Large intestine (tissue), 3 donors: ENCODE measurements at regions not wholly inside any gene's neighbourhood (a gene's known extent, or its start where the extent isn't known, plus 50 kb on each side); places are given as distances from the start of the nearest gene placed in this dataset.

ENCODE experiments used
- DNase-seq, 2 donors: peaks; one replicate each; pipeline versions ENCODE4 v3.0.0 to v3.0.0-alpha.2; 2013
- H3K27ac ChIP-seq: one replicate; pipeline ENCODE4 v1.5.1; 2013; ENCODE audit warnings: low read length
- H3K27me3 ChIP-seq: 2 replicates; pipeline ENCODE4 v1.6.1; 2013; ENCODE audit warnings: low read length; ENCODE audit not compliant: control insufficient read depth, insufficient read depth
- H3K36me3 ChIP-seq: 2 replicates; pipeline ENCODE4 v1.6.1; 2013; ENCODE audit warnings: low read length; ENCODE audit not compliant: control insufficient read depth, insufficient read depth
- H3K4me1 ChIP-seq: one replicate; pipeline ENCODE4 v1.6.1; 2013; ENCODE audit warnings: low read length; ENCODE audit not compliant: control insufficient read depth, insufficient read depth
- H3K4me3 ChIP-seq: one replicate; pipeline ENCODE4 v1.5.1; 2013; ENCODE audit warnings: low read length
- H3K9me3 ChIP-seq: one replicate; pipeline ENCODE4 v1.6.1; 2013; ENCODE audit warnings: mild to moderate bottlenecking, low read depth, low read length, moderate library complexity; ENCODE audit not compliant: control insufficient read depth
- WGBS: methylation state at CpG from one replicate; pipeline ENCODE4 v1.1.5; 2013; ENCODE audit warnings: low lambda C conversion rate; ENCODE audit not compliant: insufficient coverage; 5-methylcytosine and 5-hydroxymethylcytosine counted together

DNA sequence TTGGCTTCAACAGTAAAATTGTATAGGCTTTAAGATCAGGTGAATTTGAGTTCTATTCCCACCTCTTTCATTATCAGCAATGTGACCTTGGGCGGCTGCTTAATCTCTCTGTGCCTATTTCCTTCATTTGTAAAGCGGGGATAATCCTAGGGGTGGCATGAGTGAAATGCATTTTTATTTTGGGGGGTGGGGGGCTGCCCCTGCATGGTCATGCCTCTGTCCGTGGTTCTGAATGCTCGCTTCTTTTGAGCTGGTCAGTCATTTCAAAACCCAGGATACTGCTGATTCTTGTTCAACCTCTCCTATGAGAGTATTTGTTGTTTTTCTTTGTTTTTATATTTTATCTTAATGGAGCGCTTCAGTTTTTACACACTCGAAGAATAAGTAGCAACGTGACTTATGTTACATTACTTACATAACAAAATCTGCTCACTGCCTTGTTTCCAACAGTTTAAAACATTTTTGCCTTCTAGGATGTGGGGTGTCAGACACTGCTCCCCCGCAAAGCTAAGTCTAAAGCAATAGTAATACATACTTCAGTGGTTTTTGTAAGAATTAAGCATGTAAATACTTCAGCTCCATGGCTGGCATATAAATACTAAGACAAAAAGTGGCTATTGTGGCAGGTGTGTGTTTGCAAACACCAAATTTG, 152.6 kb upstream of the PELI1 start:
- H3K36me3 ChIP-seq, result no peaks in the 10 kb centered on the region
- no peak overlapping the region for H3K4me3 ChIP-seq
- 100% methylated on average over 3 of the region's 8 CpGs for WGBS

DNA sequence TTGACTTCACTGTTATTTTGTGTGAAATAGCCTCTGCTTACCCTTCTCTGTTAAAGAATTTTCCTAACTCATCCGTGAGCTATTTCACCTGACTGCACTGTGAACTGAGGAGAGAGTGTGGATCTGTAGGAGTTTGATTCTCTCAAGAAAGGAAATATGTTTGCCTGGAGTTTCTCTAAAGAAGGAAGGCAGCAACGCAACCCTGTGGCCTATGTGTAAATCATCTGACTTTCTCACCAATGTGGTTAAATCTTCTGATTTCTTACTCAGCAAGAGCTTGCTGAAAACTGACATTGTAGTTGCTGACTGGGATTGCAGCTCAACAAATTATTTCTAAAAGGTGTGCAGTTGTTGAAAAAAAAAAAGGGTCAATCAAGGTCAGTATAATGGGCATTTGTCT, 153.9 kb upstream of the PELI1 start:
- H3K4me3 ChIP-seq, result no peak overlapping the region
- no peaks in the 10 kb centered on the region for H3K4me1 ChIP-seq
- no peaks in the 10 kb centered on the region for H3K36me3 ChIP-seq
- 100% methylated on average over 1 of the region's 2 CpGs for WGBS
- H3K27me3 ChIP-seq, result no peaks in the 10 kb centered on the region
- no peak overlapping the region for H3K27ac ChIP-seq
- DNase-seq, result no peak
- no peaks in the 10 kb centered on the region for H3K9me3 ChIP-seq

More for the DNA sequence above, 152.6 kb upstream of the PELI1 start:
- Histone ChIP-seq H3K9me3 (no peaks in the 10 kb centered on the region), H3K27me3 (no peaks in the 10 kb centered on the region), H3K27ac (no peak overlapping the region), H3K4me1 (no peaks in the 10 kb centered on the region)
- DNase-seq, result no peak

GRCh38 chr2:64300066-64300465, 153.9 kb upstream of the LGALSL start:
- Histone ChIP-seq H3K27me3 (no peaks in the 10 kb centered on the region), H3K27ac (no peak overlapping the region), H3K36me3 (no peaks in the 10 kb centered on the region), H3K4me1 (no peaks in the 10 kb centered on the region), H3K9me3 (no peaks in the 10 kb centered on the region), H3K4me3 (no peak overlapping the region)
- no CpG with 5 or more reads among the region's 3 CpGs for whole genome bisulfite sequencing
- DNase-seq, result no peak

DNA sequence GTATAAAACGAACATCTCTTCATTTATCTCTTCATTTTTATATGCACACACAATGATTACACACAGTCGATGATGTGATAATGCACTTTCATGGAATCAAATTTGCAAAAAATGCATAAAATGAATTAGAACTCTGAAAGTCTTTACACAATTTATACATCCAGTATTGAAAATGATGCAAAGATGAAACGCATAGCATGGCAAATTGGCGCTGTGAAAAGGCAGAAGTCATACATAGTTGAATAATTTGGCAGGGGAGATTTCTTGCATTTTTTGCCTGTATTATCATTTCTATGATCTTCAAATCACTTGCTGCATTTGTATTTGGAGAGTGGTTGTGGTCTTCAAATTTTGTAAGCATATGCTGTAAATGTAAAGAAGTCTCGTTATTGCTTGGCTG, 150.7 kb upstream of the LGALSL start:
- Histone ChIP-seq H3K4me3 (no peak overlapping the region), H3K27ac (no peak overlapping the region), H3K36me3 (no peaks in the 10 kb centered on the region), H3K27me3 (no peaks in the 10 kb centered on the region), H3K4me1 (no peaks in the 10 kb centered on the region), H3K9me3 (no peaks in the 10 kb centered on the region)
- DNase-seq, result no peak
- 94% methylated on average over 5 of the region's 5 CpGs for WGBS

GRCh38 chr2:64307421-64307820, 146.5 kb upstream of the LGALSL start:
- no peak overlapping the region for H3K27ac ChIP-seq
- no peak for DNase-seq
- H3K4me1 ChIP-seq, result peaks cover 8% of the 10 kb centered on the region
- no peak overlapping the region for H3K4me3 ChIP-seq
- H3K27me3 ChIP-seq, result no peaks in the 10 kb centered on the region
- no peaks in the 10 kb centered on the region for H3K9me3 ChIP-seq
- no CpG with 5 or more reads among the region's 5 CpGs for WGBS
- no peaks in the 10 kb centered on the region for H3K36me3 ChIP-seq

DNA sequence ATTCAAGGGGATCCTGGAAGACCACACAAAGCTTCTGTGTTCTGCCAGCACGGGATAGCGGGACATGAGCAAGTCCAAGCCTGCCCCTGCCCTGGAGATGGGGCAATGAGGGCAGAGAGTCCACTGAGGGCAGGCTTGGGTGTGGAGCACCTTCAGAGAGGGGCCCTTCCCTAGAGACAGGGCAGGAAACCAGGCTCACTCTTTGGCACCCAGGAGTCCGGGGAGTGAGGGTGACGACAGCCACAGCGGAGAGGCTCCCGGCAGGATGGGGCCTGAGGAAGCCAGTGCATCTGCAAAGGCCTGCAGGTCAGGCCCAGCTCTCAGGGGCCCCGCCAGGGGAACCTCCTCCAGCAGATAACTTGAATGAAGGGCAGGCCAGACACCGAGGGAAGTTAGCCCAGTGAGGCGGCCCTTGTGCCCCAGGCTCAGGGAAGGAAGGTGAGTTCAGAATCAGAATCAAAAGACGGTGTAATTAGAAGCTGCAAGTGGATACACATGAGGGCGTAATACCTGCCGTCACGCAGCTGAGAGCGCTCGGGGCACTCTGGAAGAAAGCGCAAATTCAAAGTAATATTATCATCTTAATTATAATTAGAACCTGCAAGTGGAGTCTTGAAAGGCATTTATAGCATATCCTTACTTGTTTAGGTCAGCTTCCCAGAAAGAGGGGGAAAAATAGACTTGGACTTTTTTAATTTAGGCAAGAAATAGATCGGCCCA, 142.6 kb upstream of the LGALSL start:
- no peaks in the 10 kb centered on the region for H3K27me3 ChIP-seq
- 95% methylated on average over 4 of the region's 17 CpGs for WGBS
- peak; percentile 40 to 58 for DNase-seq
- H3K9me3 ChIP-seq, result no peaks in the 10 kb centered on the region
- H3K4me1 ChIP-seq, result peaks cover 8% of the 10 kb centered on the region
- no peak overlapping the region for H3K27ac ChIP-seq
- no peaks in the 10 kb centered on the region for H3K36me3 ChIP-seq
- no peak overlapping the region for H3K4me3 ChIP-seq

DNA sequence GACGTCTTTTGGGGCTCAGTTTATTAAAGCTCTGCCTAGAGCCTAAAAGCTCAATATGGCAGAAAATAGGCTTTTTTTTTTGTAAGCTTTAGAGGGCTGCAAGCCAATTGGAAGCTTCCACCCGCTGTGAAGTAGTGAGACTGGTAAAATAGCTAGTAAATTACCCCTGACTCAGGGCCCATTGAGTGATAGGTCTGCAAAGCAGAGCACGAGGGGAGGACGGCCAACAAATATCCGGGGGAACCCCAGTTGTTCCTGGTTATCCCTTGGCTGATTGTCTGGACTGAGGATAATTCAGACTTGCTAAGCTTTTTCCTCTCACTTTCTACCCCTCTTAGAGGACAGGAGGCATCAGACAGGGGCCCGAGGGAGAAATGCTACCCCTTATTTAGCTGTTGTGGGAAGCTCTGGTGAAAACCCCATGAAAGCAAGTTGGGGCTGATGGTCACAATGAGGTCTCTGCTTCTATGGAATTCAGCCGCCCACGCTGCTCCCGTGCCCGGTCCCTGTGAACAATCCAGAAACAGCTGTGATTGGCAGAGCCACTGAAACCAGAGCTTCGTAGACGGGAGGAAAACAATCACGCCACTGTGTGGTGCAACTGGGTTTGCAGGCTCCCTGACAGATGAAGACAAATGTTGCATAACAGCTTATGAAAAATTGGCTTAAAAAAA, 141.9 kb upstream of the LGALSL start:
- H3K27ac ChIP-seq, result no peak overlapping the region

DNA sequence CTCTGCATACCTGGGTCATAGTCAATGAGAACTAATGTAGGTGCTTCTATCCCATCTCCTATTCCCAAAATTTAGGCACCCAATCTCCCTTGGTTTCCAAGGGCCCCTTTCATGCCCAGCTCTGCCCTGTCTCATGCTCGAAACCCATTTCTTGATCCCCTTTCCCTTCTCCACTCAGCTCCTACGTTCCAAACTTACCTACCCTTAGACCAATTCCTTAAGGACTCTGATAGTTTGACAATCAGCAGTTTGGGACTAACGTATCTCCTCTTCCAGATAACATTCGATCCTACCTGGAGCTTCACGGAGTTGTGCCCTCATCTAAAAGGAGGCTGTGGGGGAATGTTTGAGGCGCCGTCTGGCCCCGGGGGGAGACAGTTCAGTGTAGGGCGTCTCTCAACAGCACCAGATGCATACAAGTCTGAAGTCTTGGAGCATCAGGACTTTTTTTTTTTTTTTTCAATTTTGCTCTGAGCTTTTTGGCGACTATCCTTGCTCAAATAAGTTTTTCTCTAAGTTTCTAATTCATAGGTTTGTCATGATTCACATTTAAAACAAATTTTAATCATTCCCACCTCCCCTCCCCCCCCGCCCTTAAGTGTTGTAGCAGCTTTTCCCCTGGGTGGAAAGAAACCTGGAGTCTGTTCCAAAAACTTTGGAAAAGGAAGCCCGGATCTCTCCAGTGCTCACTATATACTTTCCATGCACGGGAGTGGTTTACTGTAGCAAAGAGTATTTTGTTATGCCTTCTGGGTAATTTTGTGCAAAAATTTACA, 141.2 kb upstream of the LGALSL start:
- H3K9me3 ChIP-seq, result no peaks in the 10 kb centered on the region
- no peak for DNase-seq
- no peak overlapping the region for H3K4me3 ChIP-seq
- H3K27me3 ChIP-seq, result no peaks in the 10 kb centered on the region
- H3K36me3 ChIP-seq, result no peaks in the 10 kb centered on the region
- 80% methylated on average over 1 of the region's 13 CpGs for WGBS
- no peak overlapping the region for H3K27ac ChIP-seq
- H3K4me1 ChIP-seq, result peaks cover 8% of the 10 kb centered on the region

More for the DNA sequence above, 141.9 kb upstream of the LGALSL start:
- WGBS, result no CpG with 5 or more reads among the region's 13 CpGs
- peaks cover 8% of the 10 kb centered on the region for H3K4me1 ChIP-seq
- no peaks in the 10 kb centered on the region for H3K36me3 ChIP-seq
- peak; percentile 63 to 71 for DNase-seq
- H3K27me3 ChIP-seq, result no peaks in the 10 kb centered on the region
- H3K9me3 ChIP-seq, result no peaks in the 10 kb centered on the region
- H3K4me3 ChIP-seq, result no peak overlapping the region

- Histone ChIP-seq H3K4me3 (no peak overlapping the region), H3K36me3 (no peaks in the 10 kb centered on the region), H3K27me3 (no peaks in the 10 kb centered on the region), H3K9me3 (no peaks in the 10 kb centered on the region), H3K27ac (no peak overlapping the region), H3K4me1 (peaks cover 8% of the 10 kb centered on the region)
- 80% methylated on average over 2 of the region's 3 CpGs for WGBS
- no peak for DNase-seq
Observed at GRCh38 chr2:64313398-64313723, 140.6 kb upstream of the LGALSL start.

DNA sequence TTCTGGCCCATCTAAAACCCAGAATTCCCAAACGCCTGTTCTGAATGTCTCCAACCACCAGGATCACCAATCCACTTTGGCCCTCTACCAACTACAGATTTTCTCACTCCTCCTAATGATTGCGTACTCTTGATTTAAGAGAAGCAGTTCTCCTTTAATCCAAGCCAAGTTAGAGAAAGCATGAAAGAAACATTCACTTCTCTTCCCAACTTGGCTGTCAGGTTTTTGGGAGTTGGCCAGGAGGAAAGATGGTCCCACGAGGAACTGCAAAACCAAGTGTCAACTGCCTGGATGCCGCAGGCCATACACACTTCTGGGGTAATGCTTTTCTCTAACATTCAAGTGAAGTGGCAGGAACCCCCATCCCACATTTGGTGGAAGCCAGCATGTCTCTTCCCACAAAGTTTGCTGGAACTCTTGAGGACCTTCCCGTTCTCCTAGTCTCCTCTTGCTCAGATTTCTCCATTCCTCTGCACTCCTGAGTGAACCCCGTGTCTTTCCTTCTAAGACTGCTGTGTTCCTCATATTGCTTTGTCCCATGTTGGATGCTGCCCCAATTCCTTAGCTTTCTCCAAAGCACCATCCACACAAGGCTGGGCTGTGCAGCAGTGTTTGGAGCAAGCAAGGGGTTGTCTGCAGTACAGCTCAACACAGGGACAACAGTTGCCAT, 138.5 kb upstream of the LGALSL start:
- Histone ChIP-seq H3K27me3 (no peaks in the 10 kb centered on the region), H3K4me1 (peaks cover 8% of the 10 kb centered on the region), H3K4me3 (no peak overlapping the region), H3K27ac (no peak overlapping the region), H3K36me3 (no peaks in the 10 kb centered on the region), H3K9me3 (no peaks in the 10 kb centered on the region)
- no peak for DNase-seq
- WGBS, result no CpG with 5 or more reads among the region's 6 CpGs
